RWPE2 (cell line): ENCODE measurements at regions not wholly inside any gene's neighbourhood (a gene's known extent, or its start where the extent isn't known, plus 50 kb on each side); places are given as distances from the start of the nearest gene placed in this dataset.

Source experiments
- ATAC-seq: fragments of 200-7000 bp; cut with Tn5 transposase; 3 replicates; pipeline ENCODE4 v1.9.1; 2021; ENCODE audit warnings: low read depth
- DNase-seq: peaks from one replicate; pipeline ENCODE4 v3.0.0-alpha.2; 2020; ENCODE audit warnings: low spot score
- H3K27ac ChIP-seq: fragments of 450-650 bp; 2 replicates; pipeline ENCODE4 v1.5.1; 2017; ENCODE audit warnings: mild to moderate bottlenecking; ENCODE audit not compliant: poor library complexity, severe bottlenecking
- H3K27me3 ChIP-seq: fragments of 250-450 bp; sonication (Bioruptor Pico); 2 replicates; pipeline ENCODE4 v1.5.1; 2021; ENCODE audit warnings: mild to moderate bottlenecking, moderate library complexity; ENCODE audit not compliant: insufficient read depth, poor library complexity, severe bottlenecking
- H3K36me3 ChIP-seq: fragments of 250-450 bp; sonication (Bioruptor Pico); 2 replicates; pipeline ENCODE4 v1.5.1; 2020; ENCODE audit warnings: low read depth, mild to moderate bottlenecking, moderate library complexity
- H3K4me1 ChIP-seq: fragments of 250-450 bp; sonication (Bioruptor Pico); 2 replicates; pipeline ENCODE4 v1.5.1; 2021; ENCODE audit warnings: mild to moderate bottlenecking, moderate library complexity; ENCODE audit not compliant: insufficient read depth, poor library complexity, severe bottlenecking
- H3K4me3 ChIP-seq: fragments of 250-450 bp; sonication (Bioruptor Pico); 2 replicates; pipeline ENCODE4 v1.5.1; 2021; ENCODE audit warnings: mild to moderate bottlenecking, moderate library complexity; ENCODE audit not compliant: severe bottlenecking
- H3K9me3 ChIP-seq: fragments of 250-450 bp; sonication (Bioruptor Pico); 2 replicates; pipeline ENCODE4 v1.5.1; 2021; ENCODE audit warnings: mild to moderate bottlenecking, moderate library complexity; ENCODE audit not compliant: severe bottlenecking
- CTCF ChIP-seq: fragments of 450-650 bp; IDR thresholded peaks from one replicate; pipeline ENCODE4 v1.5.1; 2017; ENCODE audit warnings: mild to moderate bottlenecking, moderate library complexity; ENCODE audit not compliant: poor library complexity, severe bottlenecking

GRCh38 chr13:92938486-92939020 lies 288.1 kb upstream of the GPC6 start:
- no peaks in the 10 kb centered on the region for H3K9me3 ChIP-seq
- no peak for DNase-seq
- ATAC-seq: no peak
- no peak overlapping the region for H3K4me3 ChIP-seq
- no peaks in the 10 kb centered on the region for H3K27me3 ChIP-seq
- no peaks in the 10 kb centered on the region for H3K4me1 ChIP-seq
- H3K36me3 ChIP-seq: no peaks in the 10 kb centered on the region
- no peak overlapping the region for H3K27ac ChIP-seq
- TF ChIP-seq CTCF: no peak

- ATAC-seq (no peak), DNase-seq (no peak)
- no peak for TF ChIP-seq CTCF
- Histone ChIP-seq H3K9me3 (no peaks in the 10 kb centered on the region), H3K27me3 (no peaks in the 10 kb centered on the region), H3K4me1 (no peaks in the 10 kb centered on the region), H3K36me3 (no peaks in the 10 kb centered on the region), H3K27ac (no peak overlapping the region), H3K4me3 (no peak overlapping the region)
Observed at GRCh38 chr13:92941167-92941566, 285.4 kb upstream of the GPC6 start.

GRCh38 chr13:92947770-92948434 lies 278.7 kb upstream of the GPC6 start:
- DNase-seq: no peak
- no peak for TF ChIP-seq CTCF
- Histone ChIP-seq H3K27me3 (no peaks in the 10 kb centered on the region), H3K4me3 (no peak overlapping the region), H3K4me1 (no peaks in the 10 kb centered on the region), H3K27ac (no peak overlapping the region), H3K9me3 (no peaks in the 10 kb centered on the region), H3K36me3 (no peaks in the 10 kb centered on the region)
- ATAC-seq: no peak

- Histone ChIP-seq H3K4me3 (no peak overlapping the region), H3K4me1 (no peaks in the 10 kb centered on the region), H3K27ac (no peak overlapping the region), H3K36me3 (no peaks in the 10 kb centered on the region), H3K27me3 (no peaks in the 10 kb centered on the region), H3K9me3 (no peaks in the 10 kb centered on the region)
- ATAC-seq: no peak
- TF ChIP-seq CTCF: no peak
- DNase-seq: no peak
Observed at GRCh38 chr13:92950771-92951170, 275.8 kb upstream of the GPC6 start.

- DNase-seq (no peak), ATAC-seq (no peak)
- H3K36me3 ChIP-seq: no peaks in the 10 kb centered on the region
- H3K27me3 ChIP-seq: no peaks in the 10 kb centered on the region
- H3K4me3 ChIP-seq: no peak overlapping the region
- H3K4me1 ChIP-seq: no peaks in the 10 kb centered on the region
- no peaks in the 10 kb centered on the region for H3K9me3 ChIP-seq
- H3K27ac ChIP-seq: no peak overlapping the region
- TF ChIP-seq CTCF: no peak
Observed at GRCh38 chr13:92951273-92951890, 275.2 kb upstream of the GPC6 start.
